NOMO-1 (cell line): ENCODE measurements at regions not wholly inside any gene's neighbourhood (a gene's known extent, or its start where the extent isn't known, plus 50 kb on each side); places are given as distances from the start of the nearest gene placed in this dataset.

Source experiments
- DNase-seq, 2 experiments: peaks; one replicate each; lab custom pipeline; 2025; ENCODE audit not compliant: unreplicated experiment in 2 of 2; lab: John Stamatoyannopoulos, UW

DNA sequence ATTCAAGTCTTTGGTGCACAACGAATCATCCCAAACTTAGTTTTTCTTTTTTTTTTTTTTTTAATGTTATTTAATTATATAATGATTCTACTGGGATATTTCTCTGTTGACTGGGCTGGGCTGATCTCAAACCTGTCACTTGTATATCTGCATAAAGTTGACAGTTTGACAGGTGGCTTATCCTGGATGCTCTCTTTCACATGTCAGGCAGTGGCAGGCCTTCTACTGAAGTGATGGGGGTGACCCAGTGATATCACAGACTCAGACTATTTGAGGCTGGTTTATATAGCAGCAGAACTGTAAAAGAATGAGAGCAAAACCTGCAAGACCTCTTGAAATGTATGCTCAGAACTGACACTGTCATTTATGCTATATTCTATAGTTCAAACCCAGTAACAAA, 1813.5 kb upstream of the CDH6 start:
- DNase-seq: no peak

- no peak for DNase-seq
Measured at GRCh38 chr5:29379619-29380018, 1813.9 kb upstream of the CDH6 start.

DNA sequence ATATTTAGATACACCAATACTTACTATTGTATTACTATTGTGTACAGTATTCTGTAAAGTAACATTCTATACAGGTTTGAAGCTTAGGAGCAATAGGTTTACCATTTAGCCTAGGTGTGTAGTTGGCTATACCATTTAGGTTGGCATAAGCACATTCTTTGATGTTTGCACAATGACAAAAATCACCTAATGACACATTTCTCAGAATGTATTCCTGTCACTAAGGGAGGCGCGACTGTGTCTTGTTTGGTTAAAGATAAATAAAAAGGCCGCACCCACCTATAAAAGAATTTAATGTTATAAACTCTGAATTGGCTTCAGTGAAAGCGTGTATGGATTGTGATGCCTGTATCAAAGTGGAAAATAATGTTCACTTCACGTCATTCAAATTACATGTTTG, 1815.4 kb upstream of the CDH6 start:
- no peak for DNase-seq

DNA sequence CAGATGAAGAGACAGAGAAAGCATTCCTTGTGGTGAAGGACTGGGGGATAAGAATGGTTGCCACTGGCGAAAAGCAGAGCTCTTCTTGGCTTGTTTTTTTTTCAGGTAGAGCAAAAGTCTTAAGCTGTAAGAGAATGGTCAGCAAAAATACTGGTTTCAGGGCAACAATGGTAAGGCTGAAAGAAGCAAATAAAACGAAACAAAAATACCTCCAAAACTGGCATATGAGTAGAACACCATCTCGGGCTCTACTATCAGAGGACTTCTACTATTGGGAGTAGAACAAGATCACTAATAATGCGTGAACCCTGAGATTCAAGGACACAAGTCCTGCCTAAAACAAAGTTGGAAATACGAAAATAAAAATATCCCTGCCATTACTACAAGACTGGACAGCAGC, 1823.2 kb upstream of the CDH6 start:
- DNase-seq: no peak

DNA sequence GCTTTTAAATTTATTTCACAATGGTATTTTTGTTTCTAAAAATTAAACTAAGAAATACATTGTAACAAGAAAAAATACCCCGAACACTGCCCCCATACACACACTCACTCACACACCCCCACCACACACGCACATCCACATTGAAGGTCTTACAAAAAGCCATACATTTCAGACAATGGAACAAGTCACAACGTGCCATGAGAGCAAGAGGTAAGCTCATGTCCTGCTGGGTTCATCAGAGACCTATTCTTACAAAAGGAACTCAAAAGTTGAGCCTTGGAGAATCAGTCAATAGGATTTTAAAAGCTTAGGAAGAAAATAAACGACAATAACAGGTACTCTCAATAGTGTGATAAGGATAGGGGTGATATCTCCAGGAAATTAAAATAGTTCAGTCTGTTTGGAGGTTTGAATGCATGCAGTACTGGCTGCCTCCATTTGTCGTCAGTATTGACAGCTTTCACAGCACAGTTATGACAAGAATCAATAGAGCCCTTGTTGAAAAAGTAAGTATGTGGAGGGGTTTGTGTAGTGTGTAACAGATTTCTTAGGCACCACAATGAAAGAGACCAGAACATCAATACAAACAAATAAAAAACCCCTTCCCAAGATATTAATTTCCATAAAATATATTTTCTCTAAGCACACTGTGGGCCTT, 1826.2 kb upstream of the CDH6 start:
- no peak for DNase-seq

- DNase-seq: no peak
Measured at GRCh38 chr5:29351170-29351569, 1842.3 kb upstream of the CDH6 start.

DNA sequence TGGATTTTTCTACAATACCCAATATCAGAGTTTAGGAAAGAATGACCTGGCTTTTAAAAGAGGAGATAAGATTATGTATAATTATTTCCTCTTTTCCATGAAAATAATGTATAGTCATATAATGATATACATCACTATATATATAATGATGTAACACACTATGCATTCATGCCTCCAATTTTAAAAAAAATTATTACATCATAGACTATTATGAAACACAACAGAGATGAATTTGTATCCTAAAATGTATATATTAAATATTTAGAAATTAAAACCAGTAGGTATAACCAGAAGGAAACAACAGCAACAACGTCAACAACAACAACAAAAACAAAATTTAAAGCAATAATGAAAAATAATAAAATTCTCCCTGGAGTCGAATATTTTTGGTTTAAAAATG, 1856.5 kb upstream of the CDH6 start:
- no peak for DNase-seq

- DNase-seq: no peak
Measured at GRCh38 chr5:29321591-29321990, 1871.9 kb upstream of the CDH6 start.

DNA sequence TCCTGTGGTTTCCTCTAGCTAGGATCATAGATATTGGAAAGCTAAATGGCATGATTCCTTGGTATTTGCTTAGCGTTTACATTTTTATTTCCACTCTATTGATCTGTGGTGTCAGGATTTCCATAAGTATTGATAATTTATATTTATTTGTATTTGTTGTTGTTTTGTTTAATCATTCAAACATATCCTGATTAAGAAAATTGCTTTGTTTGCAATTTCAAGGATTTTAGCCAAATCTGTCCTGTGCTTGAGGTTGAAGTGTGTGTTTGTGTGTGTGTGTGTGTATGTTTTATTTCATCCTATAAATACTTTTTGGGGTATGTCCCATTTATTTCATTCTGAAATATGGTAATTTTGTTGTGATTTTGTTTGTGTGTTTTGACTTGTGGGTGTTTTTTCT, 1884.1 kb upstream of the CDH6 start:
- DNase-seq: no peak

- DNase-seq: no peak
Measured at GRCh38 chr5:29307478-29307877, 1886.0 kb upstream of the CDH6 start.

GRCh38 chr5:29304545-29304944, 1888.9 kb upstream of the CDH6 start:
- no peak for DNase-seq

DNA sequence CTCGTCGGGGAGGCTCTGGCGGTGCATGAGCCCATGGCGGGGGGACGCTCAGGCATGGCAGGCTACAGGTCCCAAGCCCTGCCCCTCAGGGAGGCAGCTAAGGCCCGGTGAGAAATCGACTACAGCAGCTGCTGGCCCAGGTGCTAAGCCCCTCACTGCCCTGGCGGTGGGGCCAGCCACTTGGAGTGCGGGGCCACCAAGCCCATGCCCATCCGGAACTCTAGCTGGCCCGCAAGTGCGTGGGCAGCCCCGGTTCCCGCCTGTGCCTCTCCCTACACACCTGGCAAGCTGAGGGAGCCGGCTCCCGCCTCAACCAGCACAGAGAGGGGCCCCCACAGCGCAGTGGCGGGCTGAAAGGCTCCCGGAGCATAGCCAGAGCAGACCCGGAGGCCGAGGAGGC, 1896.9 kb upstream of the CDH6 start:
- DNase-seq: no peak

DNA sequence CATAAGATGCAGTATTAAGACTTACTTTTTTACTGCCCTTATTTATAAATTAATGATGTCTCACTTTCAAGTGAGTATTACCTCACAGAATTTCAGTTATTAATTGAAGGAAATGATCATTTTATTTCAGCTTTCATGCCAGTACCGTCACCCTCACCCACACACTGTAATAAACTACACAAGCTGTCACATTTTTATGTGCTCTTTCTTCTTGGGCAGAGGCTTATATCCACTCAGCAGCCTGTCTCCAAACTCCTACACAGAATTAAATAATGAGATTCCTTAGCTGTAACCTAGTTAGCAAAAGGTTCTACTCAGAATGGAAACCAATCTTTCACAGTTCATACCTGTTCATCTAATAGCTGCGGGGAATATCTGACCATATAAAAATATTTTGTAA, 1915.8 kb upstream of the CDH6 start:
- no peak for DNase-seq

DNA sequence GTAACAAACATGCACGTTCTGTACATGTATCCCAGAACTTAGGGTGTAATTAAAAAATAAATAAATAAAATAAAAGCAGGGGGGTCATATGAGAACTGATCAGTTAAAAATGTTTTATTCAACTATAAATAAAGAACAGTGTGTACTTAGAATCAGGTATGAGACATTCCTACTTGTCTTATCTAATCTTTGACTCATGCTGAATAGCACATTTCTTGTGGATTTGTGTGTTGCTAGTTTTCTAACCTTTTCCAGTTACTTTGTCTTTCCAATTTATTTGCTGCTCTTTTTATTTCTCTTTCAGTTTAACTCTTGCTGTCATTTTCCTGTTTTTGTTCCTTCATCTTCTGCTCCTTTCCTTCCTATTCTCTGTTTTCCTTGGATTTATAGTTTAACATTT, 1917.1 kb upstream of the CDH6 start:
- no peak for DNase-seq

GRCh38 chr5:29263915-29264351, 1929.6 kb upstream of the CDH6 start:
- no peak for DNase-seq

DNA sequence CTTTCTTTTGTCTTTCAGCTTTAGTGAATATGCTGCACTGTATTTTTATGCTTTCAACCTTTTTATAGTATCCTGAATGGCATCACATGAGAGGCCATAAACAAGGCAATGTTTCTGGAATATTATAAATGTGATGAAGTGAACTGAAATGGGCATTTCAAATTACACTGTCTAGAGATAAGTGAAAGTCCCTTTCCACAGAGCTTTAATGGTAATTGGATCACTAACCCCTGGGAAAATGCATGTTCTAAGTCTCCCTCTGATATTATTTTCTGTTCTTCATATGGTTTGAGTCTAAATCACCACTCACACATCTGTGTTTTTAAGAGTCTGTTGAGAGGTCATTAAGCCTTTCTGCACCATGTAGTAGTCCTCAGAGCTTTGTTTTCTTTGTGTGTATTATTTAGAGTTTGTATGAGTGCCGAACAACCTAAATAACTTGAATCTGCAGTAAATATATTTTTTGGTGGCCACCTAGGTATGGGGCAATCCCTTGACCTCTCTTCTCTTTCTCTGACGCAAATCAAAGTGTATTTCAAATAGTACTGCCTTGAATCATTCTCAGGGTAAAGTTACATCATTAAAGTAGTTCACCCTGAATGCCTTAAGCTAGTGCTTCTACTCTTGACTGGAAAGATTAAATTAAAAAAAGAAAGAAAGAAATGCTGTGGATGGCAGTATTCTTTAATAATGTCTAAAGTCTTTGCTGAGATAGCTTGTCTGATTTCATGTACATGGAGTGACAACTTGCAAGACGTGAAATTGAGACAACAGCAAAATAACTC, 1931.0 kb upstream of the CDH6 start:
- DNase-seq: no peak

- no peak for DNase-seq
Measured at GRCh38 chr5:29261213-29261612, 1932.3 kb upstream of the CDH6 start.

- no peak for DNase-seq
Measured at GRCh38 chr5:29252390-29252789, 1941.1 kb upstream of the CDH6 start.

DNA sequence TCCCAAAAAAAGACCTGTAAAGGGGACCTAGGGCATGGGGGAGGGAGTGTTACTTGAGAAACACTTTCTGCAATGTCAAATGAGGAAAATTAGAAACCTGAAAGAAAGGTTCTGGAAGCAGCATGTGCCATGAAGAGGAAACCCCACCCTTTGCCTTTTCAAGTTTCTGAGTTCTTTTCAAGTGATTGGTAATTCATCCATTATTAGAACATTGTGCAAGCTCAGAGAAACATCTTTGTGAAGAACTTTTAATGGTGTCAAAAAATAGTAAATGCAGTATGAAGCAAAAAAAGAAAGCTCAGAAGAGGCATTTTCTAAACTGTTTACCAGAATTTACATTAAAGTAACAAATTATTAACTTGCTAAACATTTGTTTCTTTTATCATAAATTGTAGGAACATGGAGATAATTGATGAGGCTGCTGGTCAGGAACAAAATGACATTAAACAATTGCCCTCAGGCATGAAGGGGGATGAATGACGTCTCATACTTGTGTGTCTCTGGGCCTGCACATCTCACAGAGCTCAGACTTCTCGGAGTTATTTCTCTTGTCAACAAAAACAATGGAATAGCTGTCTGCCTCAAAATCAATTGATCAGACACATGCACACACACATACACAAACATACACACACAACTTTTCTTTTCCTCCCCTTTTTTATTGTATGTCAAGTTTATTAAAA, 1946.0 kb upstream of the CDH6 start:
- no peak for DNase-seq

- DNase-seq: no peak
Measured at GRCh38 chr5:29240379-29240778, 1953.1 kb upstream of the CDH6 start.

- no peak for DNase-seq
Measured at GRCh38 chr5:29239606-29240005, 1953.9 kb upstream of the CDH6 start.

DNA sequence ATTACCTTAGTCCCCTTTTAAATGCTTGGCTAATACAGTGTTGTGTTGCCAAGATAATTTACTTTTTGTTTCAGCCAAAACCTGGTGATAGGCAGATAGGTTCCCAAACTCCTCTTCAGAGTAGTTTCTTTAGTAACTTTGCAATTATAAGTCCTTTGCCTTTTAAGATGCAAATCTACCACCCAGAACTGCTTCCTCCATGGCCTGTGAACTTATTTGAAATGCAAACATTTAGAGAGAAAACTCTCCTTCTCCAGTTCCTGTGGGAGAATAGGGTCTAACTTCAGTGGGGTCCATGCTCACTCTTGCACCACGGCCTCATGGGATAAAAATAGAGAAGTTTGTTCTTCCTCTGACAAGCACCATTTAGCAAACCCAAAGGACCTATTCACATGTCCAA, 1955.4 kb upstream of the CDH6 start:
- no peak for DNase-seq
